IPS-18a (cell line): ENCODE measurements at regions not wholly inside any gene's neighbourhood (a gene's known extent, or its start where the extent isn't known, plus 50 kb on each side); places are given as distances from the start of the nearest gene placed in this dataset.

ENCODE experiments used
- H3K27ac ChIP-seq: one replicate; pipeline ENCODE4 v1.5.1; 2013; ENCODE audit warnings: low read length
- H3K27me3 ChIP-seq: one replicate; pipeline ENCODE4 v1.6.1; 2013; ENCODE audit warnings: mild to moderate bottlenecking, low read length; ENCODE audit not compliant: control insufficient read depth, insufficient read depth
- H3K36me3 ChIP-seq: one replicate; pipeline ENCODE4 v1.6.1; 2013; ENCODE audit warnings: low read depth, low read length; ENCODE audit not compliant: control insufficient read depth
- H3K4me1 ChIP-seq: one replicate; pipeline ENCODE4 v1.6.1; 2013; ENCODE audit warnings: low read depth, low read length; ENCODE audit not compliant: control insufficient read depth
- H3K4me3 ChIP-seq: one replicate; pipeline ENCODE4 v1.5.1; 2013; ENCODE audit warnings: low read length
- H3K9ac ChIP-seq: one replicate; pipeline ENCODE4 v1.6.1; 2013; ENCODE audit warnings: mild to moderate bottlenecking, low read length, moderate library complexity
- H3K9me3 ChIP-seq: one replicate; pipeline ENCODE4 v1.6.1; 2013; ENCODE audit warnings: low read depth, low read length; ENCODE audit not compliant: control insufficient read depth

- H3K9ac ChIP-seq, result no peak overlapping the region
- no peaks in the 10 kb centered on the region for H3K9me3 ChIP-seq
- H3K4me3 ChIP-seq, result no peak overlapping the region
- no peak overlapping the region for H3K27ac ChIP-seq
- peaks cover 12% of the 10 kb centered on the region for H3K4me1 ChIP-seq
- no peaks in the 10 kb centered on the region for H3K36me3 ChIP-seq
- no peaks in the 10 kb centered on the region for H3K27me3 ChIP-seq
These were observed 1072.6 kb upstream of the PIK3C3 start for GRCh38 chr18:40882468-40882867.

- no peak overlapping the region for H3K4me3 ChIP-seq
These were observed 1076.7 kb upstream of the PIK3C3 start for GRCh38 chr18:40878371-40878770.

DNA sequence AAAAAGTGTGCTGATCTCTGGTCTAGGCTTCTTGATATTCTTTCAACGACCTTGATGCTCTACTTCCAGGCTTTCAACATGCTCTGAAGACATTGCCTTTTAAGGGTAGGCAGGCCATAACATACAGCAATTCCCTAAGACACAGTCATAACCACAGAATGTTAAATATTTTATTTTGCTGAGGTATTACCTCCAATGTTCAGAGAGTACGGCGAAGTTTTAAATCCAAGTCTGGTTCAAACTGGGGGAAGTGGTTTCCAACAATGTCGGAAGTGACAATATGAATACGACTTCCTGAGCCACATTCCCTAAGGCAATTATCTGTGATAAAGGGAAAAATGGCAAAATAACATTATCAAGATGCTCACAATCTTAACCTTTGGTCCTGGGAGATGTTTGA lies 1077.9 kb upstream of the PIK3C3 start:
- Histone ChIP-seq H3K4me1 (peaks cover 12% of the 10 kb centered on the region), H3K36me3 (no peaks in the 10 kb centered on the region), H3K27ac (no peak overlapping the region), H3K4me3 (no peak overlapping the region), H3K9me3 (no peaks in the 10 kb centered on the region), H3K27me3 (no peaks in the 10 kb centered on the region), H3K9ac (no peak overlapping the region)

More at GRCh38 chr18:40878371-40878770, 1076.7 kb upstream of the PIK3C3 start:
- Histone ChIP-seq H3K9me3 (no peaks in the 10 kb centered on the region), H3K4me1 (peaks cover 12% of the 10 kb centered on the region), H3K36me3 (no peaks in the 10 kb centered on the region), H3K27ac (no peak overlapping the region), H3K9ac (no peak overlapping the region), H3K27me3 (no peaks in the 10 kb centered on the region)

DNA sequence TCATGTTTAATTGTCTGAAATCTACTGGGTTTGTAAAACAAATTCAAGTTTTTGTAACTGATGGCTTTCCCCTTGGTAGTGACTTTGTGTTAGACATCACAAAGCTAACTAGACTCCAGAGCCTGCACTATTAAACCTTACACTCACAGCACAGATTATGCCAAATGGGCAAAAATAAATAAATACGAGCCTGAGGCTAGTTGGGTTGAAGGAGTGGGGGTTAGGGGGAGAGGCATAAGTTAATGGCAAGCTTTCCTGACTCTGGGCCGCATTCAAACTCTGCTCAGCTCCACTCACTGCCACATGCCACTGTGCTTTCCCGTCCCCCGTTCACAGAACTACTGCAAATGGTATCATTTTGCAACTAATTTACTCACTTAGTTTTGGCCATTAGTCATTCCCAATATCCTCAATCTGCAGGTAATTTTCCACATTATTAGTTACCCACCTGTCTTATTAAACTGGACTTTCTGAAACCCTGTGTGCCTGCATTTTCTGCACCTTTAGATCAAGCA lies 1079.9 kb upstream of the PIK3C3 start:
- no peak overlapping the region for H3K9ac ChIP-seq
- H3K36me3 ChIP-seq, result no peaks in the 10 kb centered on the region
- H3K27ac ChIP-seq, result no peak overlapping the region
- peaks cover 11% of the 10 kb centered on the region for H3K4me1 ChIP-seq
- no peaks in the 10 kb centered on the region for H3K27me3 ChIP-seq
- H3K9me3 ChIP-seq, result no peaks in the 10 kb centered on the region
- no peak overlapping the region for H3K4me3 ChIP-seq

GRCh38 chr18:40874233-40874632 lies 1080.8 kb upstream of the PIK3C3 start:
- H3K36me3 ChIP-seq, result no peaks in the 10 kb centered on the region
- no peak overlapping the region for H3K27ac ChIP-seq
- no peaks in the 10 kb centered on the region for H3K27me3 ChIP-seq
- H3K9me3 ChIP-seq, result no peaks in the 10 kb centered on the region
- peaks cover 3% of the 10 kb centered on the region for H3K4me1 ChIP-seq
- H3K9ac ChIP-seq, result no peak overlapping the region
- no peak overlapping the region for H3K4me3 ChIP-seq

DNA sequence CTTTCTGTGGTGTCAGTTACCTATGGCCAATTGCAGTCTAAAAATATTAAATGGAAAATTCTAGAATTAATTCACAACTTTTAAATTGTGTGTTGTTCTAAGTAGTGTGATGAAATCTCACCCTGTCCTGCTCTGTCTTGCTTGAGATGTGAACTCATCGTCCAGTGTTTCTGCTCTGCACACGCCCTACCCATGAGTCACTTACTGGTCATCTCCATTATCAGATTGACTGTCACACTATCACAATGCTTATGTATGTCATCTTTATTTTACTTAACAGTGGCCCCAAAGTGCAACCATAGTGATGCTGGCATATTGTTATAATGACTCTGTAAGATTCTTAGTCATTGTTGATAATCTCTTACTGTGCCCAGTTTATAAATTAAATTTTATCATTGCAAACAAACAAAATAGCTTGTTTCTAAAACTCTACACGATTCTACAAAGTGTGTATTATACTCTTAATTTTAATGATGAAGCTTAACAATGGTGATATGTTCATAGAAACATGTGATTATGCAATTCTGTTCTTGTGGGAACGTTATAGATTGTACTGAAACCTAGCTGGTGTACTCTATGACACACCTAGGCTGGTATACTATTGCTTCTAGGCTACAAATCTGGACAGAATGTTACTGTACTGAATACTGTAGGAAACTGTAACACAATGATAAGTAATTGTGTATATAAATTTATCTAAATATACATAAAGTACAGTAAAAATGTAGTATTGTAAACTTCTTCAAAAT lies 1086.8 kb upstream of the PIK3C3 start:
- H3K4me1 ChIP-seq, result no peaks in the 10 kb centered on the region
- no peaks in the 10 kb centered on the region for H3K27me3 ChIP-seq
- H3K27ac ChIP-seq, result no peak overlapping the region
- no peaks in the 10 kb centered on the region for H3K9me3 ChIP-seq
- H3K9ac ChIP-seq, result no peak overlapping the region
- no peaks in the 10 kb centered on the region for H3K36me3 ChIP-seq
- H3K4me3 ChIP-seq, result no peak overlapping the region

- Histone ChIP-seq H3K9me3 (no peaks in the 10 kb centered on the region), H3K4me1 (no peaks in the 10 kb centered on the region), H3K27ac (no peak overlapping the region), H3K4me3 (no peak overlapping the region), H3K27me3 (no peaks in the 10 kb centered on the region), H3K9ac (no peak overlapping the region), H3K36me3 (no peaks in the 10 kb centered on the region)
These were observed 1087.6 kb upstream of the PIK3C3 start for GRCh38 chr18:40867459-40867858.

- no peaks in the 10 kb centered on the region for H3K27me3 ChIP-seq
- H3K27ac ChIP-seq, result no peak overlapping the region
- no peaks in the 10 kb centered on the region for H3K9me3 ChIP-seq
- no peak overlapping the region for H3K4me3 ChIP-seq
- H3K36me3 ChIP-seq, result no peaks in the 10 kb centered on the region
- no peaks in the 10 kb centered on the region for H3K4me1 ChIP-seq
- H3K9ac ChIP-seq, result no peak overlapping the region
These were observed 1088.1 kb upstream of the PIK3C3 start for GRCh38 chr18:40866968-40867367.

DNA sequence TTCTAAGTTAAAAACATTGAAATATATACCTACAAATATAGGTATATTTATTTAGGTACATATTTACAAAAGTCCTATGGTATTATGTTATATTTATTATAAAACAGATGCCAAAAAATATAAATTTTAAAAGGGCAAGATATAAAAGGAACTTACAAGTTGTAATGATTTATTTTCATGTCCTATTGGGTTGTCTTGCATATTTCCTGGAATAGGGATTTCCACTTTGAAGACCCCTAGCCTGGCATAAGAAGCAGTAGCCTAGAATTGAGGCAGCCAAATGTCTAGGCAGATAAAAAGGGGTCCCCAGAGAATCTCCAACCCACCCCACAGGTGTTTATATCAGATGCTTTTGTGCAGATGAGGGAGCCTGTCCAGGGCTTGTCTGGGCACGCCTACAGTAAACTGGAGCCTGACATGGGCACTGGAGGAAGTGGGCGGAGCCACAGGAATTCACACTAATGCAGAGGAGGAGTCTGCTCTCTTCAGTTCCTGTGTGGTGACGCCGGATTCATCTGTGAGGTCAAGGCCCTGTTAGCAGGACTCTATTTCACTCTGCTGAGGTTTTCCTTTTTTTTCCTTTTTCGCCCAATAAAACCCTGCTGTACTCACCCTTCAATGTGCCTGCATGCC lies 1088.9 kb upstream of the PIK3C3 start:
- Histone ChIP-seq H3K9ac (no peak overlapping the region), H3K4me3 (no peak overlapping the region), H3K27ac (no peak overlapping the region)

GRCh38 chr18:40864846-40865245 lies 1090.2 kb upstream of the PIK3C3 start:
- H3K9me3 ChIP-seq, result no peaks in the 10 kb centered on the region
- no peaks in the 10 kb centered on the region for H3K27me3 ChIP-seq
- no peak overlapping the region for H3K9ac ChIP-seq
- no peak overlapping the region for H3K27ac ChIP-seq
- no peak overlapping the region for H3K4me3 ChIP-seq
- no peaks in the 10 kb centered on the region for H3K36me3 ChIP-seq
- no peaks in the 10 kb centered on the region for H3K4me1 ChIP-seq

More for the DNA sequence above, 1088.9 kb upstream of the PIK3C3 start:
- H3K9me3 ChIP-seq, result no peaks in the 10 kb centered on the region
- H3K36me3 ChIP-seq, result no peaks in the 10 kb centered on the region
- no peaks in the 10 kb centered on the region for H3K27me3 ChIP-seq
- H3K4me1 ChIP-seq, result no peaks in the 10 kb centered on the region

- Histone ChIP-seq H3K27ac (no peak overlapping the region), H3K4me3 (no peak overlapping the region)
These were observed 1091.2 kb upstream of the PIK3C3 start for GRCh38 chr18:40863801-40864200.

GRCh38 chr18:40860189-40860588 lies 1094.8 kb upstream of the PIK3C3 start:
- Histone ChIP-seq H3K4me3 (no peak overlapping the region), H3K4me1 (no peaks in the 10 kb centered on the region), H3K9ac (no peak overlapping the region), H3K27me3 (no peaks in the 10 kb centered on the region), H3K36me3 (no peaks in the 10 kb centered on the region), H3K9me3 (no peaks in the 10 kb centered on the region), H3K27ac (no peak overlapping the region)

More at GRCh38 chr18:40863801-40864200, 1091.2 kb upstream of the PIK3C3 start:
- Histone ChIP-seq H3K9me3 (no peaks in the 10 kb centered on the region), H3K36me3 (no peaks in the 10 kb centered on the region), H3K9ac (no peak overlapping the region), H3K27me3 (no peaks in the 10 kb centered on the region), H3K4me1 (no peaks in the 10 kb centered on the region)
